H1 (cell line): ENCODE measurements at regions not wholly inside any gene's neighbourhood (a gene's known extent, or its start where the extent isn't known, plus 50 kb on each side); places are given as distances from the start of the nearest gene placed in this dataset.

Experiments used
- CTCF ChIA-PET: fragments of 300-600 bp; sonication (Branson Sonifier 250); formaldehyde crosslinking; loops from one replicate; lab custom pipeline; 2021; ENCODE audit not compliant: partially characterized antibody; lab: Charles Lee
- POLR2A ChIA-PET: fragments of 300-600 bp; sonication (Branson Sonifier 250); formaldehyde crosslinking; loops from one replicate; lab custom pipeline; 2021; ENCODE audit warnings: inconsistent platforms; ENCODE audit not compliant: partially characterized antibody; lab: Charles Lee
- DNase-seq, 2 experiments: peaks; one replicate each; pipeline versions ENCODE4 v3.0.0 to v3.0.0-alpha.2; 2010 to 2022; ENCODE audit warnings: low spot score in 2 of 2, low read depth in 1 of 2, mixed read lengths in 1 of 2
- FAIRE-seq: peaks from 2 replicates; lab custom pipeline; 2011; peaks lifted over from hg19 to GRCh38; lab: Jason Lieb, UNC
- H2AFZ ChIP-seq: 2 replicates; pipeline ENCODE4 v1.8.1; 2012; ENCODE audit warnings: low read length, inconsistent platforms
- H2AK5ac ChIP-seq: 2 replicates; pipeline ENCODE4 v1.6.1; 2013; ENCODE audit warnings: low read depth, low read length
- H2BK120ac ChIP-seq: replicated peaks from 2 replicates; pipeline ENCODE3; 2013; ENCODE audit warnings: low read depth, low read length, inconsistent platforms
- H2BK12ac ChIP-seq: 2 replicates; pipeline ENCODE4 v1.6.1; 2013; ENCODE audit warnings: low read depth, low read length
- H2BK15ac ChIP-seq: 2 replicates; pipeline ENCODE4 v1.6.1; 2013; ENCODE audit warnings: low read length
- H2BK20ac ChIP-seq: 2 replicates; pipeline ENCODE4 v1.6.1; 2013; ENCODE audit warnings: low read length
- H2BK5ac ChIP-seq: 2 replicates; pipeline ENCODE4 v1.6.1; 2013; ENCODE audit warnings: low read depth, low read length
- H3K14ac ChIP-seq: 2 replicates; pipeline ENCODE4 v1.6.1; 2013; ENCODE audit warnings: inconsistent platforms; ENCODE audit not compliant: insufficient read length
- H3K18ac ChIP-seq: 2 replicates; pipeline ENCODE4 v1.6.1; 2013; ENCODE audit warnings: low read length; ENCODE audit errors: extremely low read depth
- H3K23ac ChIP-seq: 2 replicates; pipeline ENCODE4 v1.6.1; 2013; ENCODE audit warnings: inconsistent platforms; ENCODE audit not compliant: insufficient read length
- H3K23me2 ChIP-seq: 2 replicates; pipeline ENCODE4 v1.6.1; 2013; ENCODE audit warnings: low read depth, low read length
- H3K27ac ChIP-seq: 2 replicates; pipeline ENCODE4 v1.6.1; 2011; ENCODE audit warnings: low read depth, low read length, inconsistent platforms
- H3K27me3 ChIP-seq, 4 experiments: replicated peaks in 1 of 4; 1 replicate in 1 of 4; 2 replicates in 3 of 4; pipeline versions ENCODE4 v1.6.1 to v1.8.1; 2011 to 2013; ENCODE audit warnings: low read length in 3 of 4, mild to moderate bottlenecking in 3 of 4, inconsistent platforms in 2 of 4, mixed read lengths in 2 of 4, moderate library complexity in 1 of 4; ENCODE audit not compliant: control insufficient read depth in 3 of 4, insufficient read depth in 3 of 4; ENCODE audit errors: extremely low read depth in 1 of 4
- H3K36me3 ChIP-seq, 4 experiments: 2 replicates each; pipeline versions ENCODE4 v1.6.1 to v1.8.1; 2011 to 2013; ENCODE audit warnings: mild to moderate bottlenecking in 4 of 4, low read length in 3 of 4, moderate library complexity in 2 of 4, control low read depth in 1 of 4, inconsistent platforms in 1 of 4; ENCODE audit not compliant: insufficient read depth in 4 of 4, control insufficient read depth in 2 of 4
- H3K4ac ChIP-seq: replicated peaks from 2 replicates; pipeline ENCODE3; 2013; ENCODE audit warnings: low read length, low read depth, mixed read lengths, inconsistent platforms; ENCODE audit not compliant: insufficient read length
- H3K4me1 ChIP-seq, 4 experiments: replicated peaks in 1 of 4; 1 replicate in 1 of 4; 2 replicates in 3 of 4; pipeline versions ENCODE4 v1.6.1 to v1.8.1; 2011 to 2013; ENCODE audit warnings: low read length in 3 of 4, inconsistent platforms in 2 of 4, mixed read lengths in 1 of 4; ENCODE audit not compliant: insufficient read depth in 4 of 4, control insufficient read depth in 3 of 4
- H3K4me2 ChIP-seq, 2 experiments: 2 replicates each; pipeline versions ENCODE4 v1.6.1 to v1.8.1; 2011 to 2013; ENCODE audit warnings: low read depth in 2 of 2, low read length in 2 of 2, control low read depth in 1 of 2, inconsistent platforms in 1 of 2, mild to moderate bottlenecking in 1 of 2; ENCODE audit not compliant: insufficient read depth in 1 of 2
- H3K4me3 ChIP-seq, 4 experiments: fragments of 200-600, 300-600 bp in 1 of 4; sonication (generic), shearing (Covaris generic), sonication (Bioruptor Twin) in 1 of 4; 2 replicates each; pipeline versions ENCODE4 v1.5.1 to v1.8.1; 2011 to 2016; ENCODE audit warnings: low read length in 4 of 4, low read depth in 3 of 4, control low read depth in 2 of 4, inconsistent platforms in 2 of 4, mild to moderate bottlenecking in 2 of 4, mixed read lengths in 1 of 4, moderate library complexity in 1 of 4; ENCODE audit not compliant: insufficient read depth in 2 of 4; ENCODE audit errors: extremely low read depth in 1 of 4
- H3K56ac ChIP-seq: replicated peaks from 2 replicates; pipeline ENCODE3; 2013; ENCODE audit warnings: low read depth, mild to moderate bottlenecking, mixed read lengths, low read length, inconsistent platforms; ENCODE audit not compliant: insufficient read length
- H3K79me1 ChIP-seq: 2 replicates; pipeline ENCODE4 v1.6.1; 2013; ENCODE audit warnings: low read depth, low read length, control low read depth
- H3K79me2 ChIP-seq, 2 experiments: 2 replicates each; pipeline versions ENCODE4 v1.6.1 to v1.8.1; 2012 to 2013; ENCODE audit warnings: low read length in 2 of 2, mild to moderate bottlenecking in 2 of 2, inconsistent platforms in 1 of 2; ENCODE audit not compliant: insufficient read depth in 2 of 2, control insufficient read depth in 1 of 2
- H3K9ac ChIP-seq, 4 experiments: replicated peaks in 1 of 4; 1 replicate in 1 of 4; 2 replicates in 3 of 4; pipeline versions ENCODE4 v1.6.1 to v1.8.1; 2011 to 2013; ENCODE audit warnings: low read depth in 3 of 4, low read length in 3 of 4, control low read depth in 2 of 4, mild to moderate bottlenecking in 2 of 4, moderate library complexity in 2 of 4, inconsistent platforms in 1 of 4; ENCODE audit errors: extremely low read depth in 1 of 4
- H3K9me3 ChIP-seq, 2 experiments: 2 replicates each; pipeline versions ENCODE4 v1.6.1 to v1.8.1; 2012 to 2013; ENCODE audit warnings: mild to moderate bottlenecking in 2 of 2, moderate library complexity in 2 of 2, control low read depth in 1 of 2, inconsistent platforms in 1 of 2, low read depth in 1 of 2, low read length in 1 of 2, mixed read lengths in 1 of 2; ENCODE audit not compliant: insufficient read depth in 2 of 2
- H4K20me1 ChIP-seq, 2 experiments: replicated peaks in 1 of 2; 2 replicates each; pipeline versions ENCODE3 to v1.8.1; 2011 to 2013; ENCODE audit warnings: inconsistent platforms in 2 of 2, low read length in 2 of 2, mild to moderate bottlenecking in 1 of 2; ENCODE audit not compliant: insufficient read depth in 2 of 2, control insufficient read depth in 1 of 2
- H4K5ac ChIP-seq: 2 replicates; pipeline ENCODE4 v1.6.1; 2013; ENCODE audit warnings: low read length, low read depth, mixed read lengths, inconsistent platforms; ENCODE audit not compliant: insufficient read length
- H4K8ac ChIP-seq: 2 replicates; pipeline ENCODE4 v1.8.0; 2013; ENCODE audit warnings: mild to moderate bottlenecking, moderate library complexity, low read length, inconsistent platforms; ENCODE audit not compliant: insufficient read depth; ENCODE audit errors: extremely low read depth
- H4K91ac ChIP-seq: replicated peaks from 2 replicates; pipeline ENCODE3; 2013; ENCODE audit warnings: low read length, mixed read lengths, inconsistent platforms; ENCODE audit not compliant: insufficient read length
- BRCA1 ChIP-seq: IDR thresholded peaks from 2 replicates; pipeline ENCODE4 v1.6.1; 2012; ENCODE audit warnings: low read depth, low read length, improper control_type of control experiment
- CHD2 ChIP-seq: IDR thresholded peaks from 2 replicates; pipeline ENCODE4 v1.6.1; 2012; ENCODE audit warnings: low read length, improper control_type of control experiment
- FOSL1 ChIP-seq: IDR thresholded peaks from 2 replicates; pipeline ENCODE4 v1.6.1; 2011; ENCODE audit warnings: mild to moderate bottlenecking, low read depth, low read length, moderate library complexity; ENCODE audit not compliant: insufficient read depth
- GABPA ChIP-seq: IDR thresholded peaks from 2 replicates; pipeline ENCODE4 v1.6.1; 2011; ENCODE audit warnings: mild to moderate bottlenecking, low read length, moderate library complexity, borderline replicate concordance; ENCODE audit not compliant: insufficient read depth
- KDM5A ChIP-seq: fragments of 200-600 bp; IDR thresholded peaks from 2 replicates; pipeline ENCODE4 v1.7.1; 2012; ENCODE audit warnings: mild to moderate bottlenecking, low read length, inconsistent platforms, mixed read lengths
- RBBP5 ChIP-seq: IDR thresholded peaks from 2 replicates; pipeline ENCODE4 v1.7.1; 2012; ENCODE audit warnings: low read depth, mild to moderate bottlenecking, inconsistent platforms, low read length, moderate library complexity, borderline replicate concordance
- SP1 ChIP-seq: IDR thresholded peaks from 2 replicates; pipeline ENCODE4 v1.6.1; 2011; ENCODE audit warnings: low read depth, low read length
- SP2 ChIP-seq: IDR thresholded peaks from 2 replicates; pipeline ENCODE4 v1.6.1; 2012; ENCODE audit warnings: mild to moderate bottlenecking, low read length, inconsistent platforms
- SP4 ChIP-seq: IDR thresholded peaks from 2 replicates; pipeline ENCODE4 v1.6.1; 2012; ENCODE audit warnings: low read length, inconsistent platforms
- WGBS, 2 experiments: shearing (Covaris generic) in 1 of 2; methylation state at CpG; one replicate each; pipeline versions ENCODE4 v1.1.6 to v1.1.7; 2013 to 2015; ENCODE audit warnings: low lambda C conversion rate in 2 of 2, mixed read lengths in 2 of 2, inconsistent platforms in 1 of 2, low coverage in 1 of 2, missing lambda C conversion rate in 1 of 2; ENCODE audit not compliant: insufficient replicate concordance in 2 of 2, insufficient coverage in 1 of 2, insufficient read length in 1 of 2; ENCODE audit errors: extremely low coverage in 1 of 2, missing lambda C conversion rate in 1 of 2; 5-methylcytosine and 5-hydroxymethylcytosine counted together
- TF ChIP-seq, protein P1 (sequence below): IDR thresholded peaks from 2 replicates; pipeline ENCODE4 v1.6.1; 2011; ENCODE audit warnings: low read depth, mild to moderate bottlenecking, low read length; ENCODE audit not compliant: insufficient read depth

DNA sequence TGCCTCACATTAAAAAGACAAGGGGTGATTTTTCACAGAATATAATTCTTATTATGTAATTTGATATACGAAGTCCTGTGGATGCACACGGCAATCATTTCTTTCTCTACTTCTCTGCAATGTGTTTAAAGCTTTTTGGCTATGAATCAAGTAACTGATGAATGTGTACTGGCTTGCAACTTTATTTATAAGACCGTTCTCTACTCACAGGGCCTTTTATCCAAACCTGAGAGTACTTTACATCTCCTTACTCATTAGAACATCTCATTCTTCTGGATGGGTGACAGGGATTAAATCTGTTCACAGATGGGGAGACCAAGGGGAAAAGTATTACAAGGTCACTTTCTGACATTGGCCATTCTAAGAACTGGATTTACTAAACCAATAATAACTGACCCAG is 215.8 kb upstream of the DIO2 start:
- POLR2A ChIA-PET, result no interaction called here
- no peak overlapping the region for H2AFZ ChIP-seq
- CTCF ChIA-PET, result no interaction called here
- TF ChIP-seq BRCA1 (no peak), CHD2 (no peak), RBBP5 (no peak), SP1 (no peak), FOSL1 (no peak), KDM5A (no peak), SP2 (no peak), GABPA (no peak), SP4 (no peak)
- TF ChIP-seq, protein P1, sequence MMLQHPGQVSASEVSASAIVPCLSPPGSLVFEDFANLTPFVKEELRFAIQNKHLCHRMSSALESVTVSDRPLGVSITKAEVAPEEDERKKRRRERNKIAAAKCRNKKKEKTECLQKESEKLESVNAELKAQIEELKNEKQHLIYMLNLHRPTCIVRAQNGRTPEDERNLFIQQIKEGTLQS, result no peak

More for the DNA sequence above, 215.8 kb upstream of the DIO2 start:
- H3K23me2 ChIP-seq, result no peaks in the 10 kb centered on the region
- no peaks in the 10 kb centered on the region for H3K9me3 ChIP-seq
- H3K14ac ChIP-seq, result no peak overlapping the region
- FAIRE-seq, result no peak
- no peaks in the 10 kb centered on the region for H3K27me3 ChIP-seq
- no peak overlapping the region for H3K4me3 ChIP-seq
- DNase-seq, result no peak
- H2BK5ac ChIP-seq, result no peak overlapping the region
- H3K4me2 ChIP-seq, result no peak overlapping the region
- no peak overlapping the region for H3K23ac ChIP-seq
- no peak overlapping the region for H3K56ac ChIP-seq
- H2BK120ac ChIP-seq, result no peak overlapping the region
- no peak overlapping the region for H2BK20ac ChIP-seq
- no peak overlapping the region for H2BK12ac ChIP-seq
- no peak overlapping the region for H2AK5ac ChIP-seq
- WGBS, 2 experiments, result 89% methylated on average over 3 of the region's 3 CpGs; no CpG with 5 or more reads in 1 of the 2 experiments
- no peaks in the 10 kb centered on the region for H3K36me3 ChIP-seq
- no peak overlapping the region for H3K4ac ChIP-seq
- H3K79me2 ChIP-seq, result no peaks in the 10 kb centered on the region
- no peaks in the 10 kb centered on the region for H3K4me1 ChIP-seq
- H2BK15ac ChIP-seq, result no peak overlapping the region
- H3K18ac ChIP-seq, result no peak overlapping the region
- H3K79me1 ChIP-seq, result no peaks in the 10 kb centered on the region
- no peak overlapping the region for H4K91ac ChIP-seq
- no peak overlapping the region for H4K5ac ChIP-seq
- no peaks in the 10 kb centered on the region for H4K20me1 ChIP-seq
- no peak overlapping the region for H4K8ac ChIP-seq
- no peak overlapping the region for H3K27ac ChIP-seq
- no peak overlapping the region for H3K9ac ChIP-seq
